H1 (cell line): ENCODE measurements at regions not wholly inside any gene's neighbourhood (a gene's known extent, or its start where the extent isn't known, plus 50 kb on each side); places are given as distances from the start of the nearest gene placed in this dataset.

Experiments
- CBX8 ChIP-seq: fragments of 300-800, 300-1000 bp; sonication (generic); IDR thresholded peaks from 2 replicates; pipeline ENCODE4 v1.7.1; 2016; ENCODE audit warnings: low read depth, low read length, borderline replicate concordance
- CTCF ChIP-seq, 3 experiments: IDR thresholded peaks; 1 replicate in 2 of 3; 2 replicates in 1 of 3; pipeline versions ENCODE4 v1.5.1 to v1.6.1; 2011; ENCODE audit warnings: low read length in 3 of 3, mild to moderate bottlenecking in 3 of 3, inconsistent platforms in 2 of 3, low read depth in 1 of 3, moderate library complexity in 1 of 3; ENCODE audit not compliant: insufficient read depth in 1 of 3; ENCODE audit errors: control extremely low read depth in 1 of 3
- EP300 ChIP-seq, 2 experiments: IDR thresholded peaks; 1 replicate in 1 of 2; 2 replicates in 1 of 2; pipeline ENCODE4 v1.6.1; 2011 to 2012; ENCODE audit warnings: low read depth in 2 of 2, low read length in 2 of 2, mild to moderate bottlenecking in 2 of 2, borderline replicate concordance in 1 of 2, inconsistent platforms in 1 of 2, moderate library complexity in 1 of 2
- EZH2 ChIP-seq: fragments of 200-600 bp; sonication (generic); IDR thresholded peaks from 2 replicates; pipeline ENCODE4 v1.7.1; 2012; ENCODE audit warnings: low read depth, mild to moderate bottlenecking, moderate library complexity, low read length, inconsistent platforms; ENCODE audit not compliant: severe bottlenecking
- FOSL1 ChIP-seq: IDR thresholded peaks from 2 replicates; pipeline ENCODE4 v1.6.1; 2011; ENCODE audit warnings: mild to moderate bottlenecking, low read depth, low read length, moderate library complexity; ENCODE audit not compliant: insufficient read depth
- PHF8 ChIP-seq: fragments of 200-600 bp; sonication (generic); conservative IDR thresholded peaks from 2 replicates; pipeline ENCODE4 v1.7.1; 2012; ENCODE audit warnings: low read depth, mild to moderate bottlenecking, inconsistent platforms, low read length, moderate library complexity
- POLR2A ChIP-seq, 2 experiments: IDR thresholded peaks; 1 replicate in 1 of 2; 2 replicates in 1 of 2; pipeline ENCODE4 v1.6.1; 2011; ENCODE audit warnings: low read depth in 2 of 2, low read length in 2 of 2, mild to moderate bottlenecking in 2 of 2; ENCODE audit errors: control extremely low read depth in 1 of 2
- SIN3A ChIP-seq, 2 experiments: IDR thresholded peaks in 1 of 2; conservative IDR thresholded peaks in 1 of 2; 2 replicates each; pipeline ENCODE4 v1.6.1; 2011 to 2012; ENCODE audit warnings: low read length in 2 of 2, improper control_type of control experiment in 1 of 2, low read depth in 1 of 2, mild to moderate bottlenecking in 1 of 2
- SP1 ChIP-seq: IDR thresholded peaks from 2 replicates; pipeline ENCODE4 v1.6.1; 2011; ENCODE audit warnings: low read depth, low read length
- ZNF274 ChIP-seq: IDR thresholded peaks from 2 replicates; pipeline ENCODE4 v1.7.0; 2012; ENCODE audit warnings: low read length, borderline replicate concordance; ENCODE audit errors: extremely low read depth

- TF ChIP-seq CTCF (IDR thresholded peaks at IDR 0.05; ENCODE audit: control extremely low read depth in 1 of 3, insufficient read depth in 1 of 3, low read depth in 1 of 3, low read length in 3 of 3) (no peak), EZH2 (no peak), POLR2A (IDR thresholded peaks at IDR 0.05; ENCODE audit: control extremely low read depth in 1 of 2, low read depth in 2 of 2, low read length in 2 of 2) (no peak), SIN3A (conservative IDR thresholded peaks at IDR 0.05 in 1 of 2, IDR thresholded peaks at IDR 0.05 in 1 of 2; ENCODE audit: low read depth in 1 of 2, low read length in 2 of 2) (no peak), FOSL1 (no peak), PHF8 (no peak), EP300 (IDR thresholded peaks at IDR 0.05; ENCODE audit: borderline replicate concordance in 1 of 2, low read depth in 2 of 2, low read length in 2 of 2) (no peak), ZNF274 (no peak), CBX8 (no peak), SP1 (no peak)
Measured at GRCh38 chr6:54998576-54998975, 152.0 kb downstream of the FAM83B start.
